ENCODE measurements at regions not wholly inside any gene's neighbourhood (a gene's known extent, or its start where the extent isn't known, plus 50 kb on each side); places are given as distances from the start of the nearest gene placed in this dataset.

DNA sequence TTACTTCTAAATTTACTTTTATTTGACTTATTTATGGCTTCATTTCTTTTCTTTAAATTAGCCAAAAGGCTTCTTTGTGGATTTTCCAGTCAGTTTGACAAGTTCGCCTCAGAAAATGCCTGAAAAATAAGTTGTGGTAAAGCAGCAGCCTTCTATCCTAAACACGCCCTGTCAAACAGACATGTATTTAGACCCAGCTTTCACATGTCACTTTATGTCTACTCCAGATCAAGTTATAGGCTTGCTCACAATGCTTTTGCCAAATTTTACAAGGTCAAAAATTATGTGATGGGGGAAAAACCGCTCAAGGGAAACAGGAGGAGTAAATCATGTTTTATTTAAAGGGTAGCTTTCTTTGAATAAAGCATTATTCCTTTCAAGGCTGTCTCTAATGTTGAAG is 615.0 kb downstream of the HDGFL1 start:
- no peak overlapping the region for H2AFZ ChIP-seq (ENCODE audit: low read depth, low read length)
- no peaks in the 10 kb centered on the region for H3K27me3 ChIP-seq (ENCODE audit: control insufficient read depth in 2 of 2, insufficient read depth in 2 of 2, low read length in 2 of 2)
- intact Hi-C loops (cut with micrococcal nuclease) (no loop called here), dilution Hi-C loops (cut with MboI; ENCODE audit: extremely low pct_ligation_motif_present, low sequenced_read_pairs) (no loop called here)
- ChIA-PET POLR2A (no interaction called here), CTCF (no interaction called here)
- TF ChIP-seq EZH2 (IDR thresholded peaks at IDR 0.05; ENCODE audit: borderline replicate concordance, low read depth, low read length, severe bottlenecking), result no peak
- no peak for TF ChIP-seq FOS (IDR thresholded peaks at IDR 0.05; ENCODE audit: borderline replicate concordance, insufficient read depth, low read length)
- no peak for TF ChIP-seq GATA2 (IDR thresholded peaks at IDR 0.05; ENCODE audit: insufficient read depth, insufficient read length, low read depth, low read length)
- TF ChIP-seq MYC (IDR thresholded peaks at IDR 0.05; ENCODE audit: low read depth, low read length), result no peak
- TF ChIP-seq, protein P1, sequence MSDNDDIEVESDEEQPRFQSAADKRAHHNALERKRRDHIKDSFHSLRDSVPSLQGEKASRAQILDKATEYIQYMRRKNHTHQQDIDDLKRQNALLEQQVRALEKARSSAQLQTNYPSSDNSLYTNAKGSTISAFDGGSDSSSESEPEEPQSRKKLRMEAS (IDR thresholded peaks at IDR 0.05; ENCODE audit: insufficient read depth, insufficient read length), result no peak
- TF ChIP-seq, protein P2, sequence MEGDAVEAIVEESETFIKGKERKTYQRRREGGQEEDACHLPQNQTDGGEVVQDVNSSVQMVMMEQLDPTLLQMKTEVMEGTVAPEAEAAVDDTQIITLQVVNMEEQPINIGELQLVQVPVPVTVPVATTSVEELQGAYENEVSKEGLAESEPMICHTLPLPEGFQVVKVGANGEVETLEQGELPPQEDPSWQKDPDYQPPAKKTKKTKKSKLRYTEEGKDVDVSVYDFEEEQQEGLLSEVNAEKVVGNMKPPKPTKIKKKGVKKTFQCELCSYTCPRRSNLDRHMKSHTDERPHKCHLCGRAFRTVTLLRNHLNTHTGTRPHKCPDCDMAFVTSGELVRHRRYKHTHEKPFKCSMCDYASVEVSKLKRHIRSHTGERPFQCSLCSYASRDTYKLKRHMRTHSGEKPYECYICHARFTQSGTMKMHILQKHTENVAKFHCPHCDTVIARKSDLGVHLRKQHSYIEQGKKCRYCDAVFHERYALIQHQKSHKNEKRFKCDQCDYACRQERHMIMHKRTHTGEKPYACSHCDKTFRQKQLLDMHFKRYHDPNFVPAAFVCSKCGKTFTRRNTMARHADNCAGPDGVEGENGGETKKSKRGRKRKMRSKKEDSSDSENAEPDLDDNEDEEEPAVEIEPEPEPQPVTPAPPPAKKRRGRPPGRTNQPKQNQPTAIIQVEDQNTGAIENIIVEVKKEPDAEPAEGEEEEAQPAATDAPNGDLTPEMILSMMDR (IDR thresholded peaks at IDR 0.05; ENCODE audit: extremely low read depth in 1 of 2, insufficient read depth in 1 of 2, low read depth in 1 of 2, low read length in 2 of 2), result no peak
- no peak for TF ChIP-seq JUN (IDR thresholded peaks at IDR 0.05; ENCODE audit: borderline replicate concordance, insufficient read depth, insufficient read length, low read depth)
- no peak overlapping the region for H3K4me3 ChIP-seq (replicated peaks in 1 of 3; ENCODE audit: insufficient read depth in 1 of 3, low read depth in 1 of 3, low read length in 3 of 3)
- no peaks in the 10 kb centered on the region for H3K36me3 ChIP-seq (ENCODE audit: control insufficient read depth in 2 of 2, extremely low read depth in 1 of 2, insufficient read depth in 2 of 2, low read length in 2 of 2)
- DNase-seq (ENCODE audit: low read depth, low spot score) (no peak), FAIRE-seq (no peak)
- no peak overlapping the region for H3K27ac ChIP-seq (ENCODE audit: insufficient read depth, low read depth, low read length)
- H3K4me1 ChIP-seq (ENCODE audit: control insufficient read depth, extremely low read depth, insufficient read depth, low read length), result no peaks in the 10 kb centered on the region
- H3K9me1 ChIP-seq (replicated peaks; ENCODE audit: control insufficient read depth, extremely low read depth, insufficient read depth, low read length), result no peaks in the 10 kb centered on the region
- H3K4me2 ChIP-seq (ENCODE audit: insufficient read depth, low read length), result no peak overlapping the region
- no peaks in the 10 kb centered on the region for H4K20me1 ChIP-seq (replicated peaks; ENCODE audit: control insufficient read depth, extremely low read depth, insufficient read depth, low read length)
- BruUV-seq (replicated peaks), result no TSS peak
- H3K9ac ChIP-seq (replicated peaks; ENCODE audit: extremely low read depth, insufficient read depth, low read length), result no peak overlapping the region
- H3K79me2 ChIP-seq (ENCODE audit: control insufficient read depth, insufficient read depth, low read length), result no peaks in the 10 kb centered on the region
- no peaks in the 10 kb centered on the region for H3K9me3 ChIP-seq (replicated peaks; ENCODE audit: control insufficient read depth, insufficient read depth, low read length)
